GM23338 (cell line): ENCODE measurements at regions not wholly inside any gene's neighbourhood (a gene's known extent, or its start where the extent isn't known, plus 50 kb on each side); places are given as distances from the start of the nearest gene placed in this dataset.

ENCODE experiments used
- EZH2 ChIP-seq: fragments of 200-600 bp; sonication (generic); IDR thresholded peaks from one replicate; pipeline ENCODE4 v1.8.0; 2017; ENCODE audit warnings: antibody characterized with exemption, mild to moderate bottlenecking, low read depth; ENCODE audit not compliant: unreplicated experiment
- EZH2phosphoT487 ChIP-seq: fragments of 200-600 bp; sonication (generic); IDR thresholded peaks from one replicate; pipeline ENCODE4 v1.8.1; 2018; ENCODE audit warnings: antibody characterized with exemption; ENCODE audit not compliant: unreplicated experiment
- POLR2AphosphoS5 ChIP-seq: IDR thresholded peaks from 2 replicates; pipeline ENCODE4 v1.6.1; 2016; ENCODE audit warnings: antibody characterized with exemption, low read depth
- TF ChIP-seq, protein P1 (sequence below), 2 experiments: fragments of 200-600 bp in 1 of 2; sonication (generic) in 1 of 2; conservative IDR thresholded peaks; 2 replicates each; pipeline versions ENCODE4 v1.5.1 to v1.6.1; 2016 to 2017; ENCODE audit warnings: antibody characterized with exemption in 2 of 2, low read depth in 2 of 2, mild to moderate bottlenecking in 2 of 2, moderate library complexity in 1 of 2

DNA sequence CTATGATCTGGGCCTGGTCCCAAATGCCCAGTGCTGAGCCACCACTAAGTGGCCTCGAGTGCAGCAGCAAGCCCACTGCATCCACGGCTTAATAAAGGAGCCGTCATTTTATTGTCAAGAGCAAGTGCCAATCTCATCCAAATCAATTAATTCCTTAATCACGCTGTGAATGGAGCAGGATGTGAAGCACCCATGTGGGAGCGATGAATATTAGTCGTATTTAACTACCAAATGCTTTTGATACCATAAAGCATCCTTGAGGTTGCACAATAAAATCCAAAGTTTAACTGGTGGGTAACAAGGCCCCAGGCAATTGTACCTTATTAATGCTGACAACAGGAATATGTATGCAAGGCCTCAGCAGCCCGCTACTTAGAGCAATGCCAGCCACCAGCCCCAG is 226.0 kb upstream of the C16orf82 start:
- TF ChIP-seq, protein P1, sequence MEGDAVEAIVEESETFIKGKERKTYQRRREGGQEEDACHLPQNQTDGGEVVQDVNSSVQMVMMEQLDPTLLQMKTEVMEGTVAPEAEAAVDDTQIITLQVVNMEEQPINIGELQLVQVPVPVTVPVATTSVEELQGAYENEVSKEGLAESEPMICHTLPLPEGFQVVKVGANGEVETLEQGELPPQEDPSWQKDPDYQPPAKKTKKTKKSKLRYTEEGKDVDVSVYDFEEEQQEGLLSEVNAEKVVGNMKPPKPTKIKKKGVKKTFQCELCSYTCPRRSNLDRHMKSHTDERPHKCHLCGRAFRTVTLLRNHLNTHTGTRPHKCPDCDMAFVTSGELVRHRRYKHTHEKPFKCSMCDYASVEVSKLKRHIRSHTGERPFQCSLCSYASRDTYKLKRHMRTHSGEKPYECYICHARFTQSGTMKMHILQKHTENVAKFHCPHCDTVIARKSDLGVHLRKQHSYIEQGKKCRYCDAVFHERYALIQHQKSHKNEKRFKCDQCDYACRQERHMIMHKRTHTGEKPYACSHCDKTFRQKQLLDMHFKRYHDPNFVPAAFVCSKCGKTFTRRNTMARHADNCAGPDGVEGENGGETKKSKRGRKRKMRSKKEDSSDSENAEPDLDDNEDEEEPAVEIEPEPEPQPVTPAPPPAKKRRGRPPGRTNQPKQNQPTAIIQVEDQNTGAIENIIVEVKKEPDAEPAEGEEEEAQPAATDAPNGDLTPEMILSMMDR (conservative IDR thresholded peaks at IDR 0.05; ENCODE audit: low read depth in 2 of 2) = no peak
- TF ChIP-seq POLR2AphosphoS5 (no peak), EZH2 (no peak), EZH2phosphoT487 (no peak)
